ENCODE measurements at regions not wholly inside any gene's neighbourhood (a gene's known extent, or its start where the extent isn't known, plus 50 kb on each side); places are given as distances from the start of the nearest gene placed in this dataset.

GRCh38 chr14:62303437-62303836 is 541.2 kb downstream of the SNAPC1 start:
- DNase-seq = no peak

GRCh38 chr14:62304257-62304656 is 542.0 kb downstream of the SNAPC1 start:
- no peak for DNase-seq

GRCh38 chr14:62307844-62308243 is 545.6 kb downstream of the SNAPC1 start:
- DNase-seq = no peak

GRCh38 chr14:62308316-62308715 is 546.1 kb downstream of the SNAPC1 start:
- no peak for DNase-seq

GRCh38 chr14:62308891-62309290 is 546.7 kb downstream of the SNAPC1 start:
- DNase-seq = no peak

GRCh38 chr14:62313212-62313611 is 551.0 kb downstream of the SNAPC1 start:
- no peak for DNase-seq

GRCh38 chr14:62314221-62314620 is 552.0 kb downstream of the SNAPC1 start:
- DNase-seq = no peak

GRCh38 chr14:62314871-62315270 is 552.7 kb downstream of the SNAPC1 start:
- no peak for DNase-seq

- DNase-seq = no peak
Observed at GRCh38 chr14:62315631-62316030, 553.4 kb downstream of the SNAPC1 start.

GRCh38 chr14:62322216-62322615 is 560.0 kb downstream of the SNAPC1 start:
- DNase-seq = no peak

- DNase-seq = no peak
Observed at GRCh38 chr14:62329427-62329826, 567.2 kb downstream of the SNAPC1 start.

GRCh38 chr14:62347562-62348011 is 585.4 kb downstream of the SNAPC1 start:
- peak; percentile 7 to 50 for DNase-seq

- no peak for DNase-seq
Observed at GRCh38 chr14:62357362-62357761, 595.1 kb downstream of the SNAPC1 start.

GRCh38 chr14:62364161-62364560 is 601.9 kb downstream of the SNAPC1 start:
- DNase-seq = no peak

- no peak for DNase-seq
Observed at GRCh38 chr14:62364800-62365280, 602.6 kb downstream of the SNAPC1 start.

GRCh38 chr14:62369919-62370560 is 607.8 kb downstream of the SNAPC1 start:
- no peak for DNase-seq

- DNase-seq = no peak
Observed at GRCh38 chr14:62373944-62374343, 611.7 kb downstream of the SNAPC1 start.

GRCh38 chr14:62378057-62378456 is 615.8 kb downstream of the SNAPC1 start:
- DNase-seq = no peak

GRCh38 chr14:62381311-62382070 is 619.3 kb downstream of the SNAPC1 start:
- DNase-seq = no peak

- peak in 1 of 2 experiments; percentile 19 for DNase-seq
Observed at GRCh38 chr14:62409169-62409568, 636.1 kb downstream of the KCNH5 start.

GRCh38 chr14:62409626-62410300 is 635.5 kb downstream of the KCNH5 start:
- no peak for DNase-seq

GRCh38 chr14:62420847-62421246 is 624.4 kb downstream of the KCNH5 start:
- peak in 1 of 2 experiments; percentile 33 for DNase-seq

- no peak for DNase-seq
Observed at GRCh38 chr14:62428429-62429203, 616.6 kb downstream of the KCNH5 start.

Data from NCI-H526 (cell line).